NCI-H1092 (cell line): ENCODE measurements at regions not wholly inside any gene's neighbourhood (a gene's known extent, or its start where the extent isn't known, plus 50 kb on each side); places are given as distances from the start of the nearest gene placed in this dataset.
"Not testable (repeated sequence)": the region's sequence is repeated elsewhere in the genome, so short reads cannot be mapped to it uniquely, and the experiment has no call there.

Source experiments
- DNase-seq: peaks from one replicate; lab custom pipeline; 2025; lab: John Stamatoyannopoulos, UW

DNA sequence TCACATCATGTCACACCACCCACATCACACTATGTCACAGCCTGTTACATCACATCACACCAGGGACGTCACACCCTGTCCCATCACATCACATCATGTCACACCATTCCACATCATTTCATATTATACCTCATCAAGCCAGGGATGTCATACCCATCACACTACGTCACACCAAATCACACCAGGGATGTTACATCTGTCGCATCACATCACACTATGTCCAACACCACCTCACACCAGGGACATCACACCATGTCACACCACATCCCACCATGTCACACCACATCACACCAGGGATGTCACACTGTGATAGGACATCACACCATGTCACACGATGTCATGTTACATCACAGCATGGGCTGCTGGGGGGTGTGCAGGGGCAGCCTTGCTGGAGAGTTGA is 110.6 kb downstream of the TMEM121 start:
- no peak for DNase-seq

DNA sequence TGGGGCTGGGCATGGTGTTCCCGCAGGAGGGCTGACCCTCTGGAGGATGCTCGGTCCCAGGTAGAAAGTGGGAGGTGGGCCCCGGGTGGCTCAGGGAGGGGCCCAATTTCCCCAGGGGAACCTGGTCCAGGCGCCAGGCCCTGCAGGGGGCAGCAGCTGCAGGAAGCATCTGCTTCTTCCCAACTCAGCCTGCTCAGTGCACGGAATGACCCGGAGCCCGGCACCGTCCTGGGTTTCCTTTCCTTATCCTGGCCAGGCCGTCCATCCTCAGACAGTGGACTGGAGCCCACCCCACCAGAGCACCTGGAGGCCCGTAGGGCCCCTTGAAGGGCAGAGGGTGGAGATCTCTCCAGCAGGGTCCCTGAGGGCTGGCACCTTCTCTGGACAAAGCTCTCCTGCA is 111.0 kb downstream of the TMEM121 start:
- not testable (repeated sequence) for DNase-seq

DNA sequence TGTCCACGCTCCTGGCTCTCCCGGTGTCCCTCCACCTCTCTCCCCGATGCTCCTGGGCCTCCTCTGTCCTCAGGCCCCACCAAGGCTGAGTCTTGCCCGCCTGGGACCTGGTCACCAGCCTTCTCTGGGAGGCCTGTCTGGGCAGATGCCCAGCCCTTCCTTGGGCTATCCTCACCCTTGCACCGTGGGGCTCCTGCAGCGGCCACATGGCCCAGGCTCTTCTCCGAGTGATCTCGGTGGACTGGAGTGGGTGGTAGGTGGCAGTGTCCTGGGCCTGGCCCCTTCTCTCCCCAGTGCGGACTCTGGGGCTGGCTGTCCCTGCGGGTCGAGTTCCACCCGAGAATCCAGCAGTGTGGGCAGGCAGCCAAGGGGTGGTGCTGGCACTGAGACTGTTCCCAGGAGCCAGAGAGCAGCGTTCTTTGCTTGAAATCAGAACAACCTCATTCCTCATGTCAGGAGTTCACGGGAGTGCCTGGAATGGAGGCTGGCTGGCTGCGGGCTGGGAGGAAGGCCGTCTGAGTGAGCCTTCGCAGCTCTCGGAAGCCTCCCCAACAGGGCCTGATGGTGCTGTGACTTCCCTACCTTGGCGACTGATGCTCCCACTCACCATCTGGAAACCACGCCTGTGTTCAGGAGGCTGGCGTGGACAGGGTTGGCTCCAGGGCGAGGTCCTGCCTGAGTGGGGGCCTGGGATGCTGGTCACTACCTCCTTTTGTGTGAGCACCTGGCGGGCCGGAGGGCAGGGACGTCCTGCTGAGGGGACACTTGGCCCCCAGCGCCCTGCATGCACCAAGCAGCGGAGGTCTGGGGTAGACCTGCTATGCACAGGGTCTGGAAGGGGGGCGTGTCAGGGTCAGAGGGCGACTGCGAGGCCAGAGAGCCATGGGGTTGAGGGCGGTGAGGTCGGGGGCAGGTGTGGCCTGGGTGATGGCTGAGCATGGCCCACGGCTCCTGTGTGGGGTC is 113.9 kb downstream of the TMEM121 start:
- DNase-seq: not testable (repeated sequence)

DNA sequence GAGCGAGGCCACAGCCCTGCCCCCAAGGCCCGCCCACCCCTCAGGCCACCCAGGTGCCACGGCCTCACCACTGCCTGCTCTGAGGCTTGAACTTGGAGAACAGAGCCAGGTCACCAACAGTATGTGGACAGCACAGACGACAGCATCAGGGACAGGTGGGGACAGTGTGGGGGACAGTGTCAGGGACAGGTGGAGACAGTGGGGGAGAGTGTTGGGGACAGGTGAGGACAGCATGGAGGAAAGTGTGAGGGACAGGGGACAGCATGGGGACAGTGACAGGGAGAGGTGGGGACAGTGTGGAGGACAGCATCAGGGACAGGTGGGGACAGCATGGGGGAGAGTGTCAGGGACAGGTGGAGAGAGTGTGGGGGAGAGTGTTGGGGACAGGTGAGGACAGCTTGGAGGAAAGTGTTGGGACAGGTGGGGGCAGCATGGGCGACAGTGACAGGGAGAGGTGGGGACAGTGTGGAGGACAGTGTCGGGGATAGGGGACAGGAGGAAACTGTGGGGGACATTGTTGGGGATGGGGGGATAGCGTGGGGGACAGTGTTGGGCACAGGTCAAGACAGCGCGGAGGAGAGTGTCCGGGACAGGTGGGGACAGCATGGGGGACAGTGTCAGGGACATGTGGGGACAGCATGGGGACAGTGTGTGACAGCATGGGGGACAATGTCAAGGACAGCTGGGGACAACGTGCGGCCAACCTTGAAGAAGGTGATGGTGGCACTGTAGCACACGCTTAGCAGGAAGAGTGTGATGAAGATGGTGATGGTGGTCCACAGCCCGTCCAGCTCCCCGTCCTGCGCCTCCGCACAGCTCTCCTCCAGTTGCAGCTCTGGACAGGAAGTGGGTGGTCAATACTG is 114.9 kb downstream of the TMEM121 start:
- no peak for DNase-seq

GRCh38 chr14:105641951-105642350 is 115.6 kb downstream of the TMEM121 start:
- DNase-seq: not testable (repeated sequence)

GRCh38 chr14:105642486-105642885 is 116.1 kb downstream of the TMEM121 start:
- DNase-seq: not testable (repeated sequence)

- DNase-seq: not testable (repeated sequence)
Observed at GRCh38 chr14:105643406-105644052, 117.1 kb downstream of the TMEM121 start.

- DNase-seq: not testable (repeated sequence)
Observed at GRCh38 chr14:105644053-105644435, 117.7 kb downstream of the TMEM121 start.

GRCh38 chr14:105644457-105644856 is 118.1 kb downstream of the TMEM121 start:
- not testable (repeated sequence) for DNase-seq

GRCh38 chr14:105644891-105645290 is 118.5 kb downstream of the TMEM121 start:
- DNase-seq: not testable (repeated sequence)

- not testable (repeated sequence) for DNase-seq
Observed at GRCh38 chr14:105645389-105645788, 119.0 kb downstream of the TMEM121 start.

DNA sequence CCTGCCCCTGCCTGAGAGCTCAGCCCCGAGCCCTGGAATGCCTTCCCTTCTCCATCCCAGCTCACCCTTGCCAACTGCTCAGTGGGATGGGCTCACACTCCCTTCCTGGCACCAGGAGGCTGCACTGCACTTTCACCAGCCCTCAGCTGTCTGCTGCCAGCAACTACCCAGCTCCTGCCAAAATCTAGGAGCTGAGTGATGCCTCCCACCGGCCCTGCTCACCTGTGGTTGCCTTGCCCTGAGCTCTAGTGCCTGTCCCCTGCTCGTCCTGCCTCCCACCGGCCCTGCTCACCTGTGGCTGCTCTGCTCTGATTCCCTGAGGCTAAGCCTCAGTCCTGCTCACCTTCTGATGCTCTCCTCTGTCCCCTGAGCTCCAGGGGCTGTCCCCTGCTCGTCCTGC is 119.8 kb downstream of the TMEM121 start:
- DNase-seq: no peak

- not testable (repeated sequence) for DNase-seq
Observed at GRCh38 chr14:105646711-105647281, 120.4 kb downstream of the TMEM121 start.

DNA sequence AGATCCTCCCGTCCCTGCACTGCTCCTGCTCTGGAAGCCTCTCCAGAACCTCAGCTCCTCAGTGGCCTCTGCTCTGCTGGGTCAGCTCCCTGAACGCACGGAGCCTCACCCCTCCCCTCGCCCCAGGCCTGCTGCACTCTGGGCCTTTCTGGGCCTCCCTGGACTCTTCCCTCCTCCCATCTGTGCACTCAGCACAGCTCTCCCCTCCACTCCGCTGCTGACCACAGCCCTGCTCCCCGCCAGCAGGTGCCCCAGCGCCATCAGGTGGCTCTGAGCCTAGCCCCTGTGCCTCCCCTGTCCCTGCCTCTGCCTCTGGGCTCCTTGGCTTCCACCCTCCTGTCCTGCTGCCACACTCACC is 121.0 kb downstream of the TMEM121 start:
- not testable (repeated sequence) for DNase-seq

DNA sequence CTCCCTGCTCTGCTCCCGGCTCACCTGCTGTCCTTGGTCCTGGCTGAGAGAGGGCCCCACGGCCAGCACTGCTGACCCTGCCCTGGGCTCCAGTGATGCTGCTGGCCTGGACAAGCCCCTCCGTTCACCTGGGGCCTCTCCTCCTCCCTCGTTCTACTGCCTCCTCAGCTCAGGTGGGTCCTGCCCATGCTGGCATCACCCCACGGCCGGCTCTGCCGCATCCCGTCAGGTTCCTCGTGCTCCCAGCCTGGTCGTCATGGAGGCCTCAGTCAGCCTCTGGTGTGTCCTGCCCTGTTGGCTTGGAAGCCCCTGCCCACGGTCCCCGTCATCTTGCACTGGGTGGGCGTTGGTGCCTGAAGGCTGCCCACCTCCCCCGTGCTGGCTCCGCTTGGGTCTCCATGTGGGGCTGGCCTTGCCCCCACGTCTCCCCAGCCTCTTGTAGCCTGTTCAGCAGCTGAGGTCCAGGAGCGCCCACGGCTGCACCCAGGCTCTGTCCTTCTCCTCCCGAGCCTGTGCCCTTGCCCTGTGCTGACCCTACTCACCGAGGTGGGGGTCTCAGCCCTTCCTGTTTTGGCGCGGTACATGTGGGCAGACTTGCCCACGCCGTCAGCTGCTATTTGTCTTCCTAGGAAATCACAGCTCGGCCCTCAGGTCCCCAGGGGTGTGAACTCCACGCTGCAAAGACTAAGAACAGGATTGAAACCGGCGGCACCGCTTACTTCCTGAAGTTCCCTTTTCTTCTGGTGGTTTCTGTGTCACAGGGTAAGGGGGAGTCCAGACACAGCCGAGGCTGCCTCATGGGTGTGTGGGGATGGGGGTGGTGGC is 121.6 kb downstream of the TMEM121 start:
- DNase-seq: no peak

DNA sequence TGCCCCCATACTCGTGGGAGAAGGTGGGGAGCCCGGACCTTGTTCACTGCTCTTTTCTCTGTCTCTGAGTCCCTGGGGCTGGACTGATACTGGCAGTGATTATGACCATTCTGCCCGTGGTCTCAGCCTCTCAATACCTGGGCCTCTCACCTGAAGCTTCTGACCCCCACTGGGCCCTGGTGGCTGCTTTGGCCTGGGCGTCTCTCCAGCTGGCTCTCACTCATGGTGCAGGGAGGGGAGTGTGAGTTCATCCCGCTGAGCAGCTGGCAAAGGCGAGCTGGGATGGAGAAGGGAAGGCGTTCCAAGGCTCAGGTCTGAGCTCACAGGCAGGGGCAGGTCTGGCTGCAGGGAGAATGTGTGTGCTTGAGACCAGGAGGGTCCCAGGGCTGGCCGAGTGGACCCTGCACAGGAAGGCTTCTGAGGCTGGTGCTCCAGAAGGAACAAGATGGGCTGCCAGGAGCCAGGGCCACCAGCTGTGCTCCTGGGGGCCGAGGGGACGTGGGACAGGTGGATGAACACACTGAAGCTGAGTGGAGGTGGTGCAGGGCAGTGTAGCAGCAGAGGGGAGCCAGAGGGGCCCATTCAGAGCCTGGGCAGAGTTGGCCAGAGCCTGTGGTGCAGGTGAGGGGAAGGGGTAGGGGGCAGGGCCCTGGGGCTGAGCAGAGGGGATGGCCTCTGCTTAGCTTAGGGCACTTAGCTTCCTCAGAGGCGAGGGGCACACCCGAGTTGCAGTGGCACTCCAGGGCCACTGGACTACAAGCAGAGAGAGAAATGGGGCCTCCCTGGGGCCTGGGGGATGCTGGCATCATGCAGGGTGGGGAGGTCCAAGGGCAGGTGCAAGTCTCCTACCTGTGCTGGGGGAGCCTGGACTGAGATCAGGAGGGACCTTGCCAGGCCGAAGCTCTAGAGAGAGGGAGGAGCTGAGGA is 122.5 kb downstream of the TMEM121 start:
- DNase-seq: peak; percentile 29

GRCh38 chr14:105652317-105652716 is 125.9 kb downstream of the TMEM121 start:
- not testable (repeated sequence) for DNase-seq

DNA sequence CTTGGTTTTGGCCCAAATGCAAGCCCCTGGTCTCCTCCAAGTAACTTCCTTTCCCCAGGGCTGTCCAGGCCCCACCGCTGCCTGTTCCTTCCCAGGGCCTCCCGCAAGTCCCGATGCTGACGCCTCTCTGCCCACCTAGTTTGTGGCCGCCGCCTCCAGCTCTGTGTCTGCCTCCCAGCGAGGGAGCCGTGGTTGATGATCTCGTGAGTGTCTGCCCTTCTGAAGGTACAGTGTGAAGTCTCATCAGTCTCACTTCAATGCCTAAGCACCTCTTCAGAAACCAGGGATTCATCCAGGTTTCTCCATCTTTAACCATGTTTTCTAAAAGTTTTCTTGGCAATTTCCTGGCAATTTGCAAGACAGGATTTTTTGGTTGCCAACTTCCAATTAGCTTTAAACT is 127.5 kb downstream of the TMEM121 start:
- not testable (repeated sequence) for DNase-seq

DNA sequence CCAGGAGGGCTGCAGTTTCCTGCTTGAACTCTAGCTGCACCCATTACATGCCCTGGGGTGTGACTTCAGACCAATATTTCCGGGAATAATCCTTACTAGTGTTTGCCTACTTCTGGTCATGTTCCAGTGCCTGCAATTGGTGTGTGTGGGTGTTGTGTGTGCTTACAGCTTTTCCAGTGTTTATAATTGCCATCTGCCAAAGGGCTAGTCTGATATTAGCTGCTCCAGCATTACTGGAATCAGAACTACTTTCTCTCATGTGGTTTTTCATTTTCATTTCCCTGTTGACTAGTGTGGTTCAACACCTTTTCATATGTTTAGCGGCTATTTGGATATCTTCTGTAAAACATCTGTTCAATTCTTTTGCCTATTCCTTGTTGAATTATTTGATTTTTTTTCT is 132.9 kb downstream of the TMEM121 start:
- not testable (repeated sequence) for DNase-seq
